ENCODE measurements at regions not wholly inside any gene's neighbourhood (a gene's known extent, or its start where the extent isn't known, plus 50 kb on each side); places are given as distances from the start of the nearest gene placed in this dataset.

DNA sequence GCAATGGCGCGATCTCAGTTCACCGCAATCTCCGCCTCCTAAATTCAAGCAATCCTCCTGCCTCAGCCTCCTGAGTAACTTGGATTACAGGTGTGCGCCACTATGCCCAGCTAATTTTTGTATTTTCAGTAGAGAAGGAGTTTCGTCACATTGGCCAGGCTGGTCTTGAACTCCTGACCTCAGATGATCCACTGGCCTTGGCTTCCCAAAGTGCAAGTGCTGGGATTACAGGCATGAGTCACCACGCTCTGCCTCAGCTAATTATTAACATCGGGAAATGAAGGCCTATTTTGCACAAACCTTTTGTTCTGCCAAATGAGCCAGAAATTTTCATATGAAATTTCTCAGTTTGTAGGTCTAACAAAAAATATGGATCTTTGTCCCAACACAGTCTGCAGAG, 106.7 kb upstream of the ODAD2 start:
- TF ChIP-seq POLR2A (IDR thresholded peaks at IDR 0.05), result no peak
- TF ChIP-seq, protein P1, sequence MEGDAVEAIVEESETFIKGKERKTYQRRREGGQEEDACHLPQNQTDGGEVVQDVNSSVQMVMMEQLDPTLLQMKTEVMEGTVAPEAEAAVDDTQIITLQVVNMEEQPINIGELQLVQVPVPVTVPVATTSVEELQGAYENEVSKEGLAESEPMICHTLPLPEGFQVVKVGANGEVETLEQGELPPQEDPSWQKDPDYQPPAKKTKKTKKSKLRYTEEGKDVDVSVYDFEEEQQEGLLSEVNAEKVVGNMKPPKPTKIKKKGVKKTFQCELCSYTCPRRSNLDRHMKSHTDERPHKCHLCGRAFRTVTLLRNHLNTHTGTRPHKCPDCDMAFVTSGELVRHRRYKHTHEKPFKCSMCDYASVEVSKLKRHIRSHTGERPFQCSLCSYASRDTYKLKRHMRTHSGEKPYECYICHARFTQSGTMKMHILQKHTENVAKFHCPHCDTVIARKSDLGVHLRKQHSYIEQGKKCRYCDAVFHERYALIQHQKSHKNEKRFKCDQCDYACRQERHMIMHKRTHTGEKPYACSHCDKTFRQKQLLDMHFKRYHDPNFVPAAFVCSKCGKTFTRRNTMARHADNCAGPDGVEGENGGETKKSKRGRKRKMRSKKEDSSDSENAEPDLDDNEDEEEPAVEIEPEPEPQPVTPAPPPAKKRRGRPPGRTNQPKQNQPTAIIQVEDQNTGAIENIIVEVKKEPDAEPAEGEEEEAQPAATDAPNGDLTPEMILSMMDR (IDR thresholded peaks at IDR 0.05), result no peak
